Left hindlimb (tissue), 1 donor: ENCODE measurements at regions not wholly inside any gene's neighbourhood (a gene's known extent, or its start where the extent isn't known, plus 50 kb on each side); places are given as distances from the start of the nearest gene placed in this dataset.

Experiments
- DNase-seq: peaks from one replicate; pipeline ENCODE4 v3.0.0-alpha.2; 2018

DNA sequence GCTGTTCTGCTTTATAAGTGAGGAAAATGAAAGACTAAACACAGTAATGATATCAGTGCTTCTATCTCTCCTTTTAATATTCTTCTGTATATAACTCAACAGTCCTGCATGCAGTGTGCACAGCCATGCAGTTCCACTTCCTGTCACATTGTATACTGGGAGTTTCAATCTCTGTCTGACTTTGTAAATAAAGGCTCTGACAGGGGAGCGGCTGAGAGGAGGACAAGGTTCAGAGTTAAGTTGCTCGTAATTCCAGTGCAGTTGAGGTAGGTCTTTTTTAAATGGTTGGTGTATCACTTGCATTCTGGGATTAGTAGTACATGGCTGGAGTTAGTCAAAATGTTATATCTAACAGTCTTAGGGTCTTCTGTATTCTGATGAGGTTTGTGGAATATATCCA lies 264.5 kb downstream of the OLFM3 start:
- no peak for DNase-seq

GRCh38 chr1:101733340-101733739 lies 263.4 kb downstream of the OLFM3 start:
- DNase-seq, result no peak

- DNase-seq, result no peak
These were observed 258.3 kb downstream of the OLFM3 start for GRCh38 chr1:101738475-101738874.

- DNase-seq, result no peak
These were observed 257.6 kb downstream of the OLFM3 start for GRCh38 chr1:101739146-101739545.

DNA sequence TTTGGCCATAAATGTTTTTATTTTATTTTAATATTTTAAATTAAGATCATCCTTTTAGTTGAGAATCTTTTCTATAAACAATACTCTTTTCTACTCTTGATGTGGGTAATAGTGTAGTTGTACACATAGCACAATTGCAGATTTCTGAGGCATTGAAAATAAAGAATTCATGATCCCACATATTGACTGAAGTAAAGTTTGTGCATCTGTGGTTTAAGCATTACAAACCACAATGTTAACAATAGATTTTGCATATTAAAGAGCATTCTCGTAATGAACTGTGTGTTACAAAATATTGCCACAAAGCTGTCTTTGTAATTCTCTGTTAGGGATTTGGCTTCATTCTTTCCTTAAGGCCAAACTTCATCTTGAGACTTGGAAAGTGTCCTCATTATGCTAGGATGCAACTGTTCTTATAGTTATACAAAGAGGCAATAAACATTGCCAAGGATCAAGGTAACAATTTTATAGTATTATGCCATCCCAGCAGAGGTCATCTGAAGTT lies 256.8 kb downstream of the OLFM3 start:
- no peak for DNase-seq

DNA sequence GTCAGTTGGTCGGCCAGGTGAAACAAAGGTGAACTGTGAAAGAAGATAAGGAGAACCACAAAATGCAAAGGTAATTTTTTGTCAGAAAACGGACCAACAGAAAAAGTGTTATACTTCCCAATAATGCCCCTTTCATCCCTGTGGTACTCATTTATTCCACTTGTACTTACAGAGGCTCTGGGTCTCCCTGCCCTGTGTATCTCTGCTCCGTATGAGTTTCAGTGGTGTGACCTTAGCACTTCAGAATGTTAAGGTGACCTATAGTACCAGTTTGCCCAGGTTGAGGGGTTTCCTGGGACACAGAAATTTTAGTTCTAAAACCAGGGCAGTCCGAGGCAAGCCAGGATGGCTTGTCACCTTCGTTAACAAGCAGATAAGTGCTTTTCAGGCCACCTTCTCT lies 254.8 kb downstream of the OLFM3 start:
- DNase-seq, result no peak

- DNase-seq, result no peak
These were observed 254.2 kb downstream of the OLFM3 start for GRCh38 chr1:101742509-101742908.

DNA sequence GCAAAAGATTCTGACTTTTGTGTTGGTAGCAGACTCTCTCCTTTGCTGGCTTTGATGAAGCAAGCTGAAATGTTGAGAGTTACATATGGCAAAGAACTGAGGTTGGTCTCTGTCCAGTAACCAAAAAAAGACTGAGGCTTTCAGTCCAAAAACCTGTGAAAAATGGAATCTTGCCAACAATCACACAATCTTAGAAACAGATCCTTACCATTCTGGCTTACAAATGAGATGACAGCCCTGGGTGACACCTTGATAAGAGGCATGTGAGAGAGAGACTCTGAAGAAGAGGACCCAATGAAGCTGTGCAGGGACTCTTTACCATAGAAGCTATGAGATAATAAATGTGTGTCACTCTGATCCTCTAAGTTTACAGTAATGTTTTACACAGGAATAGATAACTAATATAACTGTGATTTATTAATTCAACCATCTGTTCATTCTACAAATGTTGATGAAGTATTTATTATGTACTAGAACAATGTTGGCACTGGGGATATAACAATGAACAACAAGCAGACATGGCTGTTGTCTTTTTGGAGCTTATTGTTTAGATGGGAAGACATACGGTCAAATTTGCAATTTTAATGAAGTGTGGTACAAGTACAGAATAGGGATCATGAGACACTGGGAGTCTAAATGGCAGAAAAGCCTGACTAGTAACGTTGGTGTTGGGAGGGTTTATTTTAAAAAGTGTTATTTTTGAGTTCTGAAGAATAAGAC lies 251.0 kb downstream of the OLFM3 start:
- no peak for DNase-seq

GRCh38 chr1:101748077-101748476 lies 248.6 kb downstream of the OLFM3 start:
- no peak for DNase-seq
